GM12873 (cell line): ENCODE measurements at regions not wholly inside any gene's neighbourhood (a gene's known extent, or its start where the extent isn't known, plus 50 kb on each side); places are given as distances from the start of the nearest gene placed in this dataset.

Experiments
- TF ChIP-seq, protein P1 (sequence below): IDR thresholded peaks from 2 replicates; pipeline ENCODE4 v1.5.1; 2012; ENCODE audit warnings: low read depth, mild to moderate bottlenecking, moderate library complexity, low read length, control low read depth; ENCODE audit not compliant: insufficient read depth; ENCODE audit errors: missing control alignments

DNA sequence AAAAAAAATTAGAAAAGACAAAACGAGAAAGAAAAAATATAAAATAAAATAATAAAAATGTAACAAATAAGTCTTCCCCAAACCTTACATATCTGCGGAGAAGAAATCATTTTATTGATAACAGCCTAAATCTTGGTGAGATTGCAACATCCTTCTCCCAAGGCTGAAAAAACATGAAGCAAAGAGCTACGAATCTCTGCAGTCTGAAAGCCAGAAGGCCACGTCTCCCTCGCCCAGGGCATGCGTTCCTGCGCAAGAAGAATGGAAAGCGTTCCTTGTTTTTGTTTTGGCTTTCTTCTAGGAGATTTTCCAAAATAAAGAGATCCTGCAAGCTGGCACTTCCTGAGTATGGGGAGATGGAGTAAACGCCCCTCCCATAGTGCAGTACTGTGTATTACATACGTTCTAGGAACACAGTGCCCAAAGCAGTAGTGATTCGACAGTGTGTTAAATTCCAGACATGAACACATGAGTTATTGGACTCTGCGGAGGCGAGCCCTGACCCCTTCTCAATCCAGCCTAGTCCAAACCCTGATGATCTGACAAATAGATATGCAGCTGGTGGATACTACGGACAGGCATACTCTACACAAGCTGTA, 126.7 kb upstream of the RREB1 start:
- TF ChIP-seq, protein P1, sequence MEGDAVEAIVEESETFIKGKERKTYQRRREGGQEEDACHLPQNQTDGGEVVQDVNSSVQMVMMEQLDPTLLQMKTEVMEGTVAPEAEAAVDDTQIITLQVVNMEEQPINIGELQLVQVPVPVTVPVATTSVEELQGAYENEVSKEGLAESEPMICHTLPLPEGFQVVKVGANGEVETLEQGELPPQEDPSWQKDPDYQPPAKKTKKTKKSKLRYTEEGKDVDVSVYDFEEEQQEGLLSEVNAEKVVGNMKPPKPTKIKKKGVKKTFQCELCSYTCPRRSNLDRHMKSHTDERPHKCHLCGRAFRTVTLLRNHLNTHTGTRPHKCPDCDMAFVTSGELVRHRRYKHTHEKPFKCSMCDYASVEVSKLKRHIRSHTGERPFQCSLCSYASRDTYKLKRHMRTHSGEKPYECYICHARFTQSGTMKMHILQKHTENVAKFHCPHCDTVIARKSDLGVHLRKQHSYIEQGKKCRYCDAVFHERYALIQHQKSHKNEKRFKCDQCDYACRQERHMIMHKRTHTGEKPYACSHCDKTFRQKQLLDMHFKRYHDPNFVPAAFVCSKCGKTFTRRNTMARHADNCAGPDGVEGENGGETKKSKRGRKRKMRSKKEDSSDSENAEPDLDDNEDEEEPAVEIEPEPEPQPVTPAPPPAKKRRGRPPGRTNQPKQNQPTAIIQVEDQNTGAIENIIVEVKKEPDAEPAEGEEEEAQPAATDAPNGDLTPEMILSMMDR = no peak

DNA sequence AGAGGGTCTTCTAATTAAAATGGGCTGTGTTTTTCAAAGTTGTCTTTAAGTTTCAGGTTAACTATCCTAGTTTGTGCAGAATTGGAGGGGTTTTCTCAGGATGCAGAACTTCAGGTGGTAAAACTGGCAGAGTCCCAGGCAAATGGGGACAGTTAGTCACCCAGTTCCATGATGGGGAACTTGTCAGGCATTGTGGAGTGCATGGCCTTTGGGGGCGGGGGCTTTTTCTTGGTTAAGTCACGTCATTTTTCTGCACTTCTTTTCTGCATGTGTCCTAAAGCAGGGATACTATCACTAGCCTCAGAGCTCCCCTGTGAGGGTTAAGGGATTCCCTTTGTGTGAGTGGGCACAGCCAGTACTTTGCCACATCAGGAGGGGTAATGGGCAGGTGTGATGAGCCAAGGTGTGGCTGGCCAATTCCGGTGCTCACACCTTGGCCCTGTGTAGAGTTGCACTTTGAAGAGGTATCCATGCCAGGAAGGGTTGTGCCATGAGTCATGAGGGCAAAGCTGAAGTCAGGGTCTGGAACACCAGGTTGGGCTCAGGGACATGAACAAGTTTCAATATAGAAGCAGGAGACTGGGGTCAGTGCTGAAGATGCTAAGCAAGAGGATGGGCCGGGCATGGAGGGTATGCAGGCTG, 126.0 kb upstream of the RREB1 start:
- TF ChIP-seq, protein P1 = no peak

DNA sequence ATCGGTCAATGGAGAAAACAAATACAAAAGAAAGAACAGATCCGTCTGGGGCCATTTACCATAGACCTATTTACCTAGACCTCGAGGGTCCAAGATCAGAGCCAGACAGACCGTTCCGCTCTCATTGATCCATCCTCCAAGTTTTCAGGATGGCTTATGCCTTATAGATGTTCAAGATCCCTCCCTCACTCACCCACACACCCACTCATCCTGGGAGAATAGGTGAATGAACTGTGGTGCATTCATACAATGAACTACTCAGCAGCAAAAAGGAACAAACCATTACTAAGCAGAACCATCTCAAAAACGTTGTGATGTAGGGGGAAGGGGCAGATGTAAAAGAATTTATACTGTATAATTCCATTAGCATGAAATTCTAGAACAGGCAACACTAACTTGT, 125.1 kb upstream of the RREB1 start:
- TF ChIP-seq, protein P1 = no peak

DNA sequence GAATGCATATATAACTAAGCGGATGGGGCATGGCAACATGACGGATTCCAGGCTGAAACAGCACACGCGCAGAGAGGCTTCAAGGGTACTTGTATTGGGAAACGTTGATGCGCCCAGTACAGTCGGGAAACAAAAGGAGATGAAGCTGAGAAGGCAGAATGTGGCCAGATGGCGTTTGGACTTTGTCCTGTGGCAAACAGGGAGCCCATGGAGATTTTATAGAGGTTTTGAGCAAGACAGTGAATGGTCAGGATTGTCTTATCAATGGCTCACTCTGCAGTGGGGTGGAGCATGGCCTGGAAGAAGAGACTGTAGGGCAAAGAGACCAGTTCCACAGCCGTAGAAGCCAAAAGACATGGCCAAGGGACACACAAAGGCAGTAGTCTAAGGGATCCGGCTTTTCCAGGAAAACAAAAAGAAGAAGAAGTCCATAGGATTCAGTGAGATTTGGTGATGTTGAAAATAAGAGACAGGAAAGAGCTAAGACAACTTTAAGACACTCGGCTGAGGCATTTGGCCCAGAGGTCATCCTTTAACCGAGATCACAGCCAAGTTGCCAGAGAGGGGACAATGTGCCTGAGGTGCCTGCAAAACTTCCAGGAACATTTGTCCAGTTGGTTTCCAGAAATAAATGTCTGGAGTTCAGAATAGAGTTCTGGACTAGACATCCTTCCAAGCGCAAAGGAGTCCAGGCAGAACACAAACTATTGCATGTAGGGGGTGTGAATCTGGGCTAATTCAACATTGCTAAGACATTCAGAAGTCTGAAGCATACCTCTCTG, 123.0 kb upstream of the RREB1 start:
- TF ChIP-seq, protein P1 = no peak

DNA sequence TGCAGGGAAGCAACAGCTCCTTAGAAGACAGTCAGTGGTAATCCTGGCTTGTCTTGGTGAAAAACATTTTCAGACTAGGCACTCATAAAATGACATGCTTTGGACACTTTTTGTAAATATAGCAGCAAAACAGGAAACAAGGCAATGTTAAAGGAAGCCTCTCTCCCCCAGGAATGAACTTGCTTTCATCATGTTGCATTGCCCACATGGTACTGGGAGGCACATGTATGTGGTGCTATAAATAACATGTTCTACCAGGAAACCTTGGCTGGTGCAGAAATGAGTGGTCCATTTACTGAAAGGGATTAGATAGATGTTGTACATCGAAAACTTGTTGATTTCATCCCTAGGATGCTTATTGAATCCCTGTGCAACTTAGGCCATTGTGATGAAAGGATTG, 121.4 kb upstream of the RREB1 start:
- TF ChIP-seq, protein P1 = no peak

DNA sequence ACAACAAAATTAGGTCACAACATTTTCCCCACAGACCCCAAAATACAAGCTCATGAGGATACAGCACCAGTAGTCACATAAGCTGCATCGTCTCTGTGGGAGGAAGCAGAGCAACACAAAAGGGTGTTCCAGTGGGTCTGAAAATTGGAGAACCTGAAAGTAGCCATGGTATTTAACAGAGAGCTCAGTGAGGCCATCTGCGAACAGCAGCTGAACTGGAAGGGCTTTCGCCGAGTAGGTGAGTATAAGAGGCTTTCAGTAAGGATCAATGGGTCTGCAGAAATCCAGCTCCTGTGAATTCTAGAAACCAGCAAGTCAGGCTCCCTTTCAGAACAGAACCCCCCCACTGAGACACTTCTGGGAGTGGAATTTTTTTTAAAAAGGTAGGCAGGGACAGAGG, 120.0 kb upstream of the RREB1 start:
- TF ChIP-seq, protein P1 = no peak

DNA sequence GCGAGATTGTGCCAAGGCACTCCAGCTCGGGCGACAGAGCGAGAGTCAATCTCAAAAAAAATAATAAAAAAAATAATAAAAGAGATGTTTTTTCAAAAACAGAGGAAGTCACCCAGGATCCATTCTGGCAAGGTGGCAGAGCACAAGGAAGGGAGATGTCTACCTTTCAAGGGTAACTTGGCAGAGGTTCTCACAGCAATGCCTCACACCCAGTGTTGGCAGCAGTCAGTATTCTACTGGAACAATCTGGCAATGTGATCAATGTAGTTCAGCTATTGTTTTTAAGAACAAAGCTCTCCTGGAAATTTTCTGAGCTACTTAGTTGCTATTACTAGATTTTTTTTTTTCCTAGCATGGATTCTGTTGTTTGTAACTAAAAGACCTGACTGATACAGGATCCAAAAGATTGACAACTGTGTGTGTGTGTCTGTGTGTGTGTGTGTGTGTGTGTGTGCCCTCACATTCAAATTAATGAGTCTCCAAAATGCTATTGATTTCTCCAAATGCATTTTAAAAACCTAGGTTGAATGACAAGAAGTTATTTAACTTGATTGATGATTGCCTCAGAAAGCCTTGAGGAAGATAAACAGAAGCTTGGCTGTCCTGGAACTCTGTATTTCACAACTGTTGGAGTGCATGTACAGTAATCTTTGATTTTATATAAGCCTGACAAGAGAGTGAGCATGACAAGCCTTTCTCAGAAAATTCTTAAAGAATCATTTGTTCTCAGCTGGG, 114.1 kb upstream of the RREB1 start:
- TF ChIP-seq, protein P1 = no peak
